ENCODE measurements at regions not wholly inside any gene's neighbourhood (a gene's known extent, or its start where the extent isn't known, plus 50 kb on each side); places are given as distances from the start of the nearest gene placed in this dataset.
A peak's percentile ranks its signal among the peaks of the same experiment; 100 is the strongest.

DNA sequence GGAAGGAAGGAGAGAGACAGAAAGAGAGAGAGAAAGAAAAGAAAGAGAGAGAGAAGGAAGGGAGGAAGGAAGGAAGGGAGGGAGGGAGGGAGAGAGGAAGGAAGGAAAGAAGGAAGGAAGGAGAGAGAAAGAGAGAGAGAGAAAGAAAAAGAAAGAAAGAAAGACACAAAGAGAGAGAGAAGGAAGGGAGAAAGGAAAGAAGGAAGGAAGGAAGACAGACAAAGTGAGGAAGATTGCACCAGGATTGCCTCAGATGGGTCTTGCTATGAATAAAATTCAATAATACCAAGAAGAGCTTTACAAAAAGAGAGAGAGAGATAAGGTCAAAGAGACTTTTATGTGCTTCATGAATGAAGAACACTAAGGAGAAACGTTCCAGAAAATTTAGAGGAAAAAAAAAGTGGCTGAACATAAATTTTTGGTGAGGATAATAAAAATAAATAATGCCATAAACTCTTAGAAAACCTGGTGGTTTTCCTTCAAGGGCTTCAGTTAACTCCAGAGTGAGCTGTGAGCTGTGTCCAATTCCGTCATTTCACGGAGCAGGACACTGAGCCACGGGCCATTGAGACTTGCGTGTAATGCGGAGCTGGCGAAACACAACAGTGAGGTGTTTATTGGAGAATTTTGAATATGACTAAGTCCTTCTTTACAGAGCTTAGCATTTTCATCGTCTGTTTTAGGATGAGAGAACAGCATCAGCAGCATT, 72.7 kb upstream of the TNRC6C start:
- no peak for DNase-seq (ENCODE audit: low read depth in 2 of 2, low spot score in 1 of 2)

- no peak for DNase-seq (ENCODE audit: low read depth in 2 of 2, low spot score in 1 of 2)
Observed at GRCh38 chr17:77886387-77886728, 72.1 kb upstream of the TNRC6C start.

DNA sequence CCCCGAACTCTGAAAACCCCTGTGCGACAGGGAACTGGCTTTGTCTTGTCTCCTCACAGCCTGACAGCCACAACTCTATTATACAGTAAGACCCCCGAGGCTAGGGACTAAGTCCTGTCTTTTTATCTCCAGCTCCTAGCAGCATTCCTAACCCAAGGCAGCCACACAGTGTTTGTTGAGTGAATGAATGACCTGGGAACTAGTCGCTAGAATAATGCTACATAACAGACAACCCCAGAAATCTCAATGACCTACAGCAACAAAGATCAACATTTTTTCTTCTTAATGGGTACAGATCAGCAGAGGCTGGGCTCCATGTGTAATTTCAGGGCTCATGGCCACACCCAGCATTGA, 71.4 kb upstream of the TNRC6C start:
- DNase-seq (ENCODE audit: low read depth in 2 of 2, low spot score in 1 of 2) = no peak

DNA sequence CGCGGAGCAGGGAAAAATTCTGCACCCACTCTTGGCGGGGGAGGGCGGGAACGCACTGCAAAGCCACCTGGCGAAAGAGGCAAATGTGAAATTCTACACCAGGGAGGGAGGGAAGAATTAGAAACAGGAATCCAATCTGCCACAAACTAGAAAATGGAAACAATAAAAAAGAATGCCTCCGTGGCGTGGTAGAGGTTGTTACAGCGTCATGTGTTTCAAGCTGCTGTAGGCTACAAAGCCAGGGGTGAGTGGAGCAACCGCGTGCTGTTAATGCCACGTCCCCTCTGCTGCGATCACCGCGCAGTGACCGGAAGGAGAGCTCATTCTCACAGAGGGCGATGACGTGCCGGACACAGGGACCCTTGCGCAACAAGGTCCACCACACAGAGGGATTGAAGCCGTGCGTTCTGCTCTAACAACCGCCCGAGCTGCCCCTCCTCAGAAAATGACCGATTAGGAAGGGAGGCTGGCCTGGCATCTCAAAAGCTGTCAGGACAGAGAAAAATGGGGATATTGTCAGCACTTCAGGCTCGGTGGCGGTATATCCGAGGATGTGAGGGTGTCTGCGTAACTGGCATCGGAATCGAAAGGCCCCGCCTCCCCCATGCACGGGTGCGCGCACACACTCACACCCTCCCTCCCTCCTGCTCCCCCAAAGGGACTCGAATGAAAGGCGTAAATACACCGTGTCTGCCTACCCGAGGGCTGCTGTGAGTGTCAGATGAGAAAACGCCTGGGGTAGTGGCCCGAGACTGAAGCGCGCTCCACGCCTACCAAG, 70.8 kb upstream of the TNRC6C start:
- peak; percentile 36 to 64 for DNase-seq (ENCODE audit: low read depth in 2 of 2, low spot score in 1 of 2)

DNA sequence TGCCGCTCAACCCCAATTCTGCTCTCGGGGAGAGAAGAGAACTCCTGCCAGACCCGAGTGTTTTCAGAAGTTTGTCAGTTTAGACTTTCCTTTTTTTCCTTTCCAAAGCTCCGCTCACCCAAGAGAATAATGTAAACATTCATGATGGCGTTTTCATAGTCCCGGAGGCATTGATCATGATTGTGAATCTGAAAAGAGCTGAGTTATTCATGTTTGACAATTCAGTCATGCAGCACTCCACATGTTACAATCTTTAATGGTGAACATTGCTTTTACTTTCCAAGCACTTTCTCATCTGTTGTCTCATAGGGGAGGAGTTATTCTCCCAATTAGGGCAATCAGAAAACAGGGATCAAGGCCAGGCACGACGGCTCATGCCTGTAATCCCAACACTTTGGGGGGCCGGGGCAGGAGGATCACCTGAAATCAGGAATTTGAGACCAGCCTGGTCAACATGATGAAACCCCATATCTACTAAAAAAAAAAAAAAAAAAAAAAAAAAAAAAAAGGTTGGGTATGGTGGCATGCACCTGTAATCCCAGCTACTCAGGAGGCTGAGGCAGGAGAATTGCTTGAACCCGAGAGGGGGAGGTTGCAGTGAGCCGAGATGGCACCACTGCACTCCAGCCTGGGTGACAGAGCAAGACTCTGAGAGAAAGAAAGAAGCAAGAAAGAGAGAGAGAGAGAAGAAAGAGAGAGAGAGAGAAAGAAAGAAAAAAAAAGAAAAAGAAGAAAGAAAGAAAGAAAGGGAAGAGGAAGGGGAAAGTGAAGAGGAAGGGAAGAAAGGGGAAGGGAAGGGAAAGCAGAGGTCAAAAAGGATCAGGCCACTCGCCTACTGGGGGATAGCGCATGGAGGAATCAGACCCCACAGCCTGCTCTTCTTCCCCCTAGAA, 70.0 kb upstream of the TNRC6C start:
- no peak for DNase-seq (ENCODE audit: low read depth in 2 of 2, low spot score in 1 of 2)

DNA sequence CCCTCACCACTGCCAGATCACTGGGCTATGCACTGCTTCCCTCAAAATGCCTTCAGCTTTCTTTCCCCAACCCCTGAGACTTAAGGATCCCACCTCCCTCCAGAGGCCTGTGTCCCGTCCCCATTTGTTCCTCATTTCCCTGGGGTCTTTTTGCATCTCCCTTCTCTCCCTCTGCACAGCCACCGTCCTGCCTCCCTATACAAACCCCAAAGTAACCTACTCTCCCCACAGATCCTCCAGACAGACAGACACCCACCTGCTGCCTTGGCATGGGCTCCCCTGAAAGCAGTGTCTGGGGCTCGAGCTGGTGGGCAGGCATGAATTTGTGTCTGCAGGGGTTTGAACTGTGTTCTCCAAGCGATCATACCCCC, 69.4 kb upstream of the TNRC6C start:
- no peak for DNase-seq (ENCODE audit: low read depth in 2 of 2, low spot score in 1 of 2)

GRCh38 chr17:77889866-77890760, 68.4 kb upstream of the TNRC6C start:
- DNase-seq (ENCODE audit: low read depth in 2 of 2, low spot score in 1 of 2) = no peak

DNA sequence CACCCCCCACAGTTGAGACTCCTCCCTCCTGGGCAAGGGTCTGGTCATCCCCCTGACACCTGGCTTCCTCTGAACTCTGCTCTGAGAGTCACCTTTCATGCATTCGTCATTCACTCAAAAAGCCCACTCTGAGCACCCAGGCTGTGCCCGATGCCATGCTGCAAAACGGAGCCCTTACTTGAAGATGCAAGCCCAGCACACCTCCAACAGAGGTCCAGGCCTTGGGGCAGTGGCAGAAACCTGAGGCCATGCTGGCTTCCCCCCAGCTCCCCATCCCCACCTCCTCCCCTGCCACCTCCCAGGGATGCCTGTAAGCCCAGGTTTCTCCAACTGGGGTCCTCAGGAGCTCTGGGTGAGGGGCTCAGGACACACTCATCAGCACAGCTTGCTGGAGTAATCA, 67.7 kb upstream of the TNRC6C start:
- DNase-seq (ENCODE audit: low read depth in 2 of 2, low spot score in 1 of 2) = no peak

- DNase-seq (ENCODE audit: low read depth in 2 of 2, low spot score in 1 of 2) = no peak
Observed at GRCh38 chr17:77891602-77892001, 66.9 kb upstream of the TNRC6C start.

DNA sequence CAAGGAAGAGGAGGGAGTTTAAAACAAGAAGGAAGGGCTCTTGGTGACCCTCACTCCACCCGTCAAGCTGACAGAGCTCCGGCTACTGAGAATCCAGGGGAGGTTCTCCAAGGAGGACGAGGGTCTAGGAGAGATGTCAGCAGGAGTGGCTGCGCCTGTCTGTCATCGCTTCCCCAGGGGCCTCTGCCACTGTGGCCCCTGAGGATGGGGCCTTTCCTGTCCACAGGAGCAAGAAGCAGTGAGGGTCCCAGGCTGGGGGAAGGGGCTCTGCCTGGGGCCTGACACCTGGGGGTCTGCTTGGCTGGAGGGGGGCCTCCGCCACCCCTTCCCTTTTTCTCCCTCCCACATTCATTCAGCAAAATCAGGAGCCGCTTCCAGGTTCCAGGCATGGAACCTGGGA, 66.5 kb upstream of the TNRC6C start:
- no peak for DNase-seq (ENCODE audit: low read depth in 2 of 2, low spot score in 1 of 2)

GRCh38 chr17:77892469-77893143, 65.9 kb upstream of the TNRC6C start:
- DNase-seq (ENCODE audit: low read depth in 2 of 2, low spot score in 1 of 2) = no peak

- DNase-seq (ENCODE audit: low read depth in 2 of 2, low spot score in 1 of 2) = no peak
Observed at GRCh38 chr17:77893144-77894044, 65.1 kb upstream of the TNRC6C start.

- no peak for DNase-seq (ENCODE audit: low read depth in 2 of 2, low spot score in 1 of 2)
Observed at GRCh38 chr17:77894126-77894956, 64.2 kb upstream of the TNRC6C start.

DNA sequence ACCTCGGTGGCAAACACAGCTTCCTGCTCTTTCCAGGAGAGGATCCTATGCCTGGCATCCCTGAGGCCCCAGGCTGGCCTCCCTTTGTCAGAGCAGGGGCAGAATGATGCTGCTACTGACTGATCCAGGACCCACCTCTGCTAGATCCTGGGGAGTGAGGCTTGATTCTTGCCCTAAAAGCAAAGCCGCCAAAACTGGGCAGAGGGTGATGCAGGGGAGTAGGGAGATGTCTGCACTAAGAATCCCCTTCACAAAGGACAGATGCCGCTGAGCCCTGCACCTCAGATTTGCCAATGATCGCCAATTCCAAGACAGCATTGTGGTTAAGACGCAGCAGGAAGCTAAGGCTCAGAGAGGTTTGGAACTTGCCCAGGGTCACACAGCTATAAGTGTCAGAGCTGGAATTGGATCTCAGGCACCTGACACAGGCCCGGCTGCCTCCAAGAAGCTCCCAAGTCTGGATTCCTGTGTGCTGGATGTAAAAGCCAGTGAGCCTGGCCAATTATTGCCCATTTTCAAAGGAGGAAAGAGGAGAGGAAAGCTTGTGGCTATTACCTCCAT, 60.7 kb upstream of the TNRC6C start:
- no peak for DNase-seq (ENCODE audit: low read depth in 2 of 2, low spot score in 1 of 2)

GRCh38 chr17:77898521-77899434, 59.7 kb upstream of the TNRC6C start:
- no peak for DNase-seq (ENCODE audit: low read depth in 2 of 2, low spot score in 1 of 2)

DNA sequence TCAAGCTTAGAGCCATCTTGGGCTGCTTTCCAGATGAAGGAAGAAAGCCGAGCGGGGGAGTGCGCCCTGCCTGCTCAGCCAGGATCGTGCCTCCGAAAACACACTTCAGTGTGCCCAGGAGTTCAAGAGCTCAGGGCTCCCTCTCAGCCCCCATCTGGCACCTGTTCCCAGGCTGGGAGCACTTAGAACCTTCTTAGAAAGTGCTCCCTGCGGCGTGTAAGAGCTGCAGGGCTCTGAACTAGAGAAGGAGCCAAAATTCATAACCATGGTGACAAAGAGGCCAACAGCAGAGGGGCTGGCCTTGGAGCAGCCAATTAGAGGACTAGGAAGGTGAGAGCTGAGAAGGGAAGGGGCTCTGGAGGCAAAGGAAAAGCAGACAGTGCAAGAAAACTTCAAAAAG, 59.0 kb upstream of the TNRC6C start:
- no peak for DNase-seq (ENCODE audit: low read depth in 2 of 2, low spot score in 1 of 2)

GRCh38 chr17:77901481-77901880, 57.0 kb upstream of the TNRC6C start:
- DNase-seq (ENCODE audit: low read depth in 2 of 2, low spot score in 1 of 2) = no peak
